Vagina (tissue), 2 donors: ENCODE measurements at regions not wholly inside any gene's neighbourhood (a gene's known extent, or its start where the extent isn't known, plus 50 kb on each side); places are given as distances from the start of the nearest gene placed in this dataset.

ENCODE experiments used
- CTCF ChIP-seq, 3 experiments: fragments of 450-650 bp in 2 of 3; fragments of 200-600 bp in 1 of 3; sonication (generic) in 1 of 3; IDR thresholded peaks; one replicate each; pipeline ENCODE4 v1.5.1; 2017 to 2019; ENCODE audit warnings: antibody characterized with exemption in 3 of 3, mild to moderate bottlenecking in 2 of 3, moderate library complexity in 2 of 3
- POLR2A ChIP-seq, 2 donors: fragments of 450-650 bp; IDR thresholded peaks; one replicate each; pipeline ENCODE4 v1.6.1; 2017; ENCODE audit warnings: antibody characterized with exemption in 2 of 2, mild to moderate bottlenecking in 2 of 2, moderate library complexity in 2 of 2

DNA sequence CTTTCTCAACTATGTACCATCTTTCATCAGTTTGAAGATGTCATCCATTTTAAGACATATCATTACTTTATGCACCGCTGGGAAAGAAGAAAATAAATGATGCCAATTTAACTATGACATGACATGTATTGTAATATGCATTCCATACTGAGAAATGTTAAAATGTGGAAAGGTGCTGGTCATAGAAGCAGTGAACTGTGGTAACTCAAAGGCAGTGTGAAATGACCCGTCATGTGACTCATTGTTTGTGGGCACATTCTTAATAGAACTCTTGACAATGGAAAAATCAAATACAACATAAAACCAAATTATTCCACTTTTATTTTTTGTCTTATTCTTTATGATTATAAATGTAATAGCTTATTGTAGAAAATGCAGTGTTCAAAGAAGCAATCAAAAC lies 455.0 kb upstream of the ST6GAL2 start:
- TF ChIP-seq POLR2A (IDR thresholded peaks at IDR 0.05) = no peak
- no peak for TF ChIP-seq CTCF (IDR thresholded peaks at IDR 0.05)
